Activated CD8-positive, alpha-beta T cell treated with anti-CD3 and anti-CD28 coated beads, Interleukin-2, amount 10 ng/mL, durations not matched to agents 7 days and 5 days (primary cell): ENCODE measurements at regions not wholly inside any gene's neighbourhood (a gene's known extent, or its start where the extent isn't known, plus 50 kb on each side); places are given as distances from the start of the nearest gene placed in this dataset.

Source experiments
- ATAC-seq: fragments of 150-1000 bp; cut with Tn5 transposase; one replicate; pipeline ENCODE4 v1.10.0; 2021; ENCODE audit warnings: moderate library complexity
- CTCF ChIA-PET: fragments of 350-600 bp; sonication (Branson Sonifier 250); formaldehyde crosslinking; loops from one replicate; lab custom pipeline; 2021; ENCODE audit warnings: antibody characterized with exemption; lab: Charles Lee
- POLR2A ChIA-PET: fragments of 350-600 bp; sonication (Branson Sonifier 250); formaldehyde crosslinking; loops from one replicate; lab custom pipeline; 2021; ENCODE audit warnings: antibody characterized with exemption; lab: Charles Lee
- DNase-seq: peaks from one replicate; pipeline ENCODE4 v3.0.0-alpha.2; 2020
- H3K27ac Mint-ChIP-seq: one replicate; pipeline ENCODE4 v1.8.0; 2021; ENCODE audit warnings: mild to moderate bottlenecking, mixed read lengths
- H3K27me3 Mint-ChIP-seq: one replicate; pipeline ENCODE4 v1.8.0; 2021; ENCODE audit warnings: low read depth, mixed read lengths
- H3K36me3 Mint-ChIP-seq: one replicate; pipeline ENCODE4 v1.8.0; 2021; ENCODE audit warnings: low read depth, mixed read lengths
- H3K4me1 Mint-ChIP-seq: one replicate; pipeline ENCODE4 v1.8.0; 2021; ENCODE audit warnings: low read depth, mixed read lengths
- H3K4me3 Mint-ChIP-seq: one replicate; pipeline ENCODE4 v1.8.0; 2021; ENCODE audit warnings: mild to moderate bottlenecking, mixed read lengths
- H3K9me3 Mint-ChIP-seq: one replicate; pipeline ENCODE4 v1.8.0; 2022; ENCODE audit warnings: mixed read lengths; ENCODE audit not compliant: insufficient read depth

- Mint-ChIP-seq H3K4me1 (no peaks in the 10 kb centered on the region), H3K27me3 (no peaks in the 10 kb centered on the region), H3K9me3 (no peaks in the 10 kb centered on the region), H3K27ac (no peak overlapping the region), H3K4me3 (no peak overlapping the region), H3K36me3 (no peaks in the 10 kb centered on the region)
- POLR2A ChIA-PET = no interaction called here
- ATAC-seq (no peak), DNase-seq (no peak)
- CTCF ChIA-PET = no interaction called here
Observed at GRCh38 chr2:18861951-18862350, 272.6 kb upstream of the NT5C1B start.

- no peaks in the 10 kb centered on the region for H3K4me1 Mint-ChIP-seq
- ATAC-seq (no peak), DNase-seq (no peak)
- H3K27ac Mint-ChIP-seq = no peak overlapping the region
- ChIA-PET CTCF (no interaction called here), POLR2A (no interaction called here)
- no peaks in the 10 kb centered on the region for H3K27me3 Mint-ChIP-seq
- H3K9me3 Mint-ChIP-seq = no peaks in the 10 kb centered on the region
- H3K36me3 Mint-ChIP-seq = no peaks in the 10 kb centered on the region
- no peak overlapping the region for H3K4me3 Mint-ChIP-seq
Observed at GRCh38 chr2:18860179-18860578, 270.8 kb upstream of the NT5C1B start.

GRCh38 chr2:18856765-18857164, 267.4 kb upstream of the NT5C1B start:
- Mint-ChIP-seq H3K4me3 (no peak overlapping the region), H3K27me3 (no peaks in the 10 kb centered on the region), H3K4me1 (no peaks in the 10 kb centered on the region), H3K36me3 (no peaks in the 10 kb centered on the region), H3K9me3 (no peaks in the 10 kb centered on the region), H3K27ac (no peak overlapping the region)
- no peak for ATAC-seq
- ChIA-PET CTCF (no interaction called here), POLR2A (no interaction called here)
- DNase-seq = no peak

- no peak for ATAC-seq
- CTCF ChIA-PET = no interaction called here
Observed at GRCh38 chr2:18855027-18855426, 265.7 kb upstream of the NT5C1B start.

GRCh38 chr2:18849841-18850578, 260.6 kb upstream of the NT5C1B start:
- H3K9me3 Mint-ChIP-seq = no peaks in the 10 kb centered on the region
- ChIA-PET POLR2A (no interaction called here), CTCF (no interaction called here)
- ATAC-seq = no peak
- no peak for DNase-seq
- H3K27ac Mint-ChIP-seq = no peak overlapping the region
- H3K36me3 Mint-ChIP-seq = no peaks in the 10 kb centered on the region
- no peak overlapping the region for H3K4me3 Mint-ChIP-seq
- no peaks in the 10 kb centered on the region for H3K4me1 Mint-ChIP-seq
- H3K27me3 Mint-ChIP-seq = no peaks in the 10 kb centered on the region

More at GRCh38 chr2:18855027-18855426, 265.7 kb upstream of the NT5C1B start:
- POLR2A ChIA-PET = no interaction called here
- DNase-seq = no peak
- no peak overlapping the region for H3K27ac Mint-ChIP-seq
- no peaks in the 10 kb centered on the region for H3K36me3 Mint-ChIP-seq
- H3K4me1 Mint-ChIP-seq = no peaks in the 10 kb centered on the region
- no peak overlapping the region for H3K4me3 Mint-ChIP-seq
- no peaks in the 10 kb centered on the region for H3K9me3 Mint-ChIP-seq
- no peaks in the 10 kb centered on the region for H3K27me3 Mint-ChIP-seq

- ATAC-seq = no peak
- Mint-ChIP-seq H3K9me3 (no peaks in the 10 kb centered on the region), H3K36me3 (no peaks in the 10 kb centered on the region), H3K27ac (no peak overlapping the region), H3K4me1 (no peaks in the 10 kb centered on the region), H3K27me3 (no peaks in the 10 kb centered on the region), H3K4me3 (no peak overlapping the region)
- POLR2A ChIA-PET = no interaction called here
- no peak for DNase-seq
- CTCF ChIA-PET = no interaction called here
Observed at GRCh38 chr2:18848646-18849045, 259.3 kb upstream of the NT5C1B start.

- Mint-ChIP-seq H3K27ac (no peak overlapping the region), H3K4me3 (no peak overlapping the region), H3K27me3 (no peaks in the 10 kb centered on the region), H3K4me1 (no peaks in the 10 kb centered on the region), H3K9me3 (no peaks in the 10 kb centered on the region), H3K36me3 (no peaks in the 10 kb centered on the region)
- ATAC-seq (no peak), DNase-seq (no peak)
- ChIA-PET CTCF (no interaction called here), POLR2A (no interaction called here)
Observed at GRCh38 chr2:18845854-18846445, 256.6 kb upstream of the NT5C1B start.

- Mint-ChIP-seq H3K4me1 (no peaks in the 10 kb centered on the region), H3K36me3 (no peaks in the 10 kb centered on the region), H3K9me3 (no peaks in the 10 kb centered on the region), H3K27me3 (no peaks in the 10 kb centered on the region), H3K4me3 (no peak overlapping the region), H3K27ac (no peak overlapping the region)
- DNase-seq (no peak), ATAC-seq (no peak)
- CTCF ChIA-PET = no interaction called here
- POLR2A ChIA-PET = no interaction called here
Observed at GRCh38 chr2:18842836-18843235, 253.5 kb upstream of the NT5C1B start.

- ChIA-PET CTCF (no interaction called here), POLR2A (no interaction called here)
- Mint-ChIP-seq H3K9me3 (no peaks in the 10 kb centered on the region), H3K4me1 (no peaks in the 10 kb centered on the region), H3K36me3 (no peaks in the 10 kb centered on the region), H3K4me3 (no peak overlapping the region), H3K27ac (no peak overlapping the region), H3K27me3 (no peaks in the 10 kb centered on the region)
- no peak for ATAC-seq
- DNase-seq = no peak
Observed at GRCh38 chr2:18841248-18842150, 252.1 kb upstream of the NT5C1B start.

GRCh38 chr2:18837240-18837639, 247.9 kb upstream of the NT5C1B start:
- H3K9me3 Mint-ChIP-seq = no peaks in the 10 kb centered on the region
- ATAC-seq (no peak), DNase-seq (no peak)
- ChIA-PET CTCF (no interaction called here), POLR2A (no interaction called here)
- H3K27ac Mint-ChIP-seq = no peak overlapping the region
- no peaks in the 10 kb centered on the region for H3K4me1 Mint-ChIP-seq
- H3K36me3 Mint-ChIP-seq = no peaks in the 10 kb centered on the region
- no peaks in the 10 kb centered on the region for H3K27me3 Mint-ChIP-seq
- no peak overlapping the region for H3K4me3 Mint-ChIP-seq

- CTCF ChIA-PET = no interaction called here
- DNase-seq = no peak
- no peak for ATAC-seq
- H3K9me3 Mint-ChIP-seq = no peaks in the 10 kb centered on the region
- no peak overlapping the region for H3K27ac Mint-ChIP-seq
- no peaks in the 10 kb centered on the region for H3K27me3 Mint-ChIP-seq
- H3K36me3 Mint-ChIP-seq = no peaks in the 10 kb centered on the region
- no peak overlapping the region for H3K4me3 Mint-ChIP-seq
- POLR2A ChIA-PET = no interaction called here
- no peaks in the 10 kb centered on the region for H3K4me1 Mint-ChIP-seq
Observed at GRCh38 chr2:18836436-18836835, 247.1 kb upstream of the NT5C1B start.

GRCh38 chr2:18835787-18836186, 246.4 kb upstream of the NT5C1B start:
- H3K4me3 Mint-ChIP-seq = no peak overlapping the region
- ATAC-seq (no peak), DNase-seq (no peak)
- no peaks in the 10 kb centered on the region for H3K27me3 Mint-ChIP-seq
- H3K27ac Mint-ChIP-seq = no peak overlapping the region
- H3K4me1 Mint-ChIP-seq = no peaks in the 10 kb centered on the region
- H3K36me3 Mint-ChIP-seq = no peaks in the 10 kb centered on the region
- ChIA-PET POLR2A (no interaction called here), CTCF (no interaction called here)
- H3K9me3 Mint-ChIP-seq = no peaks in the 10 kb centered on the region
